ENCODE measurements at regions not wholly inside any gene's neighbourhood (a gene's known extent, or its start where the extent isn't known, plus 50 kb on each side); places are given as distances from the start of the nearest gene placed in this dataset.

DNA sequence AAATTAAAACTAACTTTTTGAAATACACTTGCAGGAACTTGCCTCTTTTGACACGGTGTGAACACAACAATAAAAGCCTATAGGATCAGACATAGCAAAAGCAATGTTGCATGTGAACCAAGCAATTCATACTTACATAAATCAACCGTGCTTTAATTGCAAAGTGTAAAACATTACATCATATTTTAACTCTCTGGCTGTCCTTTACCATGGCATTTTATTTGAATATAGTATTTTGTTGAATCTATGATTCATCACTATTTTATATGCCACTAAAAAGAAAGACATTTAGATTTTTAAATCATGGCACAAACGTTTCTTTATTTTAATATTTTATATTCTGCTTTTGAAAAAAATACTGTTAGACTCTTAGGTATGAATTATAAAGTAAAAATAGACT is 757.0 kb upstream of the KCND2 start:
- no peak overlapping the region for H3K27ac ChIP-seq (ENCODE audit: low read depth, low read length)
- no peaks in the 10 kb centered on the region for H3K36me3 ChIP-seq (ENCODE audit: control insufficient read depth, low read length)
- no peak for TF ChIP-seq CTCF (IDR thresholded peaks at IDR 0.05; ENCODE audit: low read depth, low read length, poor library complexity, severe bottlenecking)
- no peak for TF ChIP-seq EZH2phosphoT487 (IDR thresholded peaks at IDR 0.05; ENCODE audit: borderline replicate concordance, low read length)

GRCh38 chr7:119522263-119522662 is 750.7 kb upstream of the KCND2 start:
- Histone ChIP-seq H3K27ac (ENCODE audit: low read depth, low read length) (no peak overlapping the region), H3K36me3 (ENCODE audit: control insufficient read depth, low read length) (no peaks in the 10 kb centered on the region), H3K27me3 (ENCODE audit: control insufficient read depth, low read length) (no peaks in the 10 kb centered on the region), H4K20me1 (ENCODE audit: control insufficient read depth, insufficient read depth, low read depth, low read length) (no peaks in the 10 kb centered on the region), H3K4me2 (ENCODE audit: low read length) (no peak overlapping the region), H3K9me2 (replicated peaks; ENCODE audit: control insufficient read depth, low read length) (no peaks in the 10 kb centered on the region; the same call in 1 of the 2 replicates), H3K4me1 (ENCODE audit: control insufficient read depth, low read length) (no peaks in the 10 kb centered on the region), H3F3A (ENCODE audit: control insufficient read depth, insufficient read depth) (no peaks in the 10 kb centered on the region), H3K9me3 (ENCODE audit: control insufficient read depth, insufficient read depth, low read length) (peaks cover 3% of the 10 kb centered on the region; the same call in 1 of the 2 replicates), H3K79me2 (ENCODE audit: control insufficient read depth, low read length) (no peaks in the 10 kb centered on the region), H3K4me3 (ENCODE audit: low read length) (no peak overlapping the region)
- TF ChIP-seq CTCF (IDR thresholded peaks at IDR 0.05; ENCODE audit: low read depth, low read length, poor library complexity, severe bottlenecking), result no peak

More for the DNA sequence above, 757.0 kb upstream of the KCND2 start:
- Histone ChIP-seq H3K4me3 (ENCODE audit: low read length) (no peak overlapping the region), H3F3A (ENCODE audit: control insufficient read depth, insufficient read depth) (no peaks in the 10 kb centered on the region), H3K4me2 (ENCODE audit: low read length) (no peak overlapping the region), H3K79me2 (ENCODE audit: control insufficient read depth, low read length) (no peaks in the 10 kb centered on the region), H3K27me3 (ENCODE audit: control insufficient read depth, low read length) (no peaks in the 10 kb centered on the region), H3K4me1 (ENCODE audit: control insufficient read depth, low read length) (no peaks in the 10 kb centered on the region), H3K9me3 (ENCODE audit: control insufficient read depth, insufficient read depth, low read length) (no peaks in the 10 kb centered on the region), H4K20me1 (ENCODE audit: control insufficient read depth, insufficient read depth, low read depth, low read length) (no peaks in the 10 kb centered on the region), H3K9me2 (replicated peaks; ENCODE audit: control insufficient read depth, low read length) (no peaks in the 10 kb centered on the region)

DNA sequence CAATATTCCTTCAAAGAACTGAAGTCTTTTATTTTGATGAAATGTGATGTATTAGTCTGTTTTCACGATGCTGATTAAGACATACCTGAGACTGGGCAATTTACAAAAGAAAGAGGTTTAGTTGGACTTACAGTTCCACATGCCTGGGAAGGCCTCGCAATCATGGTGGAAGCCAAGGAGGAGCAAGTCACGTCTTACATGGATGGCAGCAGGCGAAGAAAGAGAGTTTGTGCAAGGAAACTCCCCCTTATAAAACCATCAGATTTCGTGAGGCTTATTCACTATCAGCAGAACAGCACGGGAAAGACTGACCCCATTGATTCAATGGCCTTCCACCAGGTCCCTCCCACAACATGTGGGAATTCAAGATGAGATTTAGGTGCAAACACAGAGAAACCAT is 750.3 kb upstream of the KCND2 start:
- Histone ChIP-seq H3K4me3 (ENCODE audit: low read length) (no peak overlapping the region), H3K27ac (ENCODE audit: low read depth, low read length) (no peak overlapping the region), H3K27me3 (ENCODE audit: control insufficient read depth, low read length) (no peaks in the 10 kb centered on the region), H3K4me1 (ENCODE audit: control insufficient read depth, low read length) (no peaks in the 10 kb centered on the region), H3K9me3 (ENCODE audit: control insufficient read depth, insufficient read depth, low read length) (peaks cover 3% of the 10 kb centered on the region; the same call in 1 of the 2 replicates), H4K20me1 (ENCODE audit: control insufficient read depth, insufficient read depth, low read depth, low read length) (no peaks in the 10 kb centered on the region), H3K9me2 (replicated peaks; ENCODE audit: control insufficient read depth, low read length) (no peaks in the 10 kb centered on the region; the same call in 1 of the 2 replicates), H3F3A (ENCODE audit: control insufficient read depth, insufficient read depth) (no peaks in the 10 kb centered on the region), H3K4me2 (ENCODE audit: low read length) (no peak overlapping the region), H3K79me2 (ENCODE audit: control insufficient read depth, low read length) (no peaks in the 10 kb centered on the region), H3K36me3 (ENCODE audit: control insufficient read depth, low read length) (no peaks in the 10 kb centered on the region)
- no peak for TF ChIP-seq EZH2phosphoT487 (IDR thresholded peaks at IDR 0.05; ENCODE audit: borderline replicate concordance, low read length)
- no peak for TF ChIP-seq CTCF (IDR thresholded peaks at IDR 0.05; ENCODE audit: low read depth, low read length, poor library complexity, severe bottlenecking)

- no peaks in the 10 kb centered on the region for H3K4me1 ChIP-seq (ENCODE audit: control insufficient read depth, low read length)
- no peaks in the 10 kb centered on the region for H3K79me2 ChIP-seq (ENCODE audit: control insufficient read depth, low read length)
- TF ChIP-seq EZH2phosphoT487 (IDR thresholded peaks at IDR 0.05; ENCODE audit: borderline replicate concordance, low read length) (no peak), CTCF (IDR thresholded peaks at IDR 0.05; ENCODE audit: low read depth, low read length, poor library complexity, severe bottlenecking) (no peak)
- no peaks in the 10 kb centered on the region for H4K20me1 ChIP-seq (ENCODE audit: control insufficient read depth, insufficient read depth, low read depth, low read length)
- H3K27me3 ChIP-seq (ENCODE audit: control insufficient read depth, low read length), result no peaks in the 10 kb centered on the region
- H3K36me3 ChIP-seq (ENCODE audit: control insufficient read depth, low read length), result no peaks in the 10 kb centered on the region
- H3K9me3 ChIP-seq (ENCODE audit: control insufficient read depth, insufficient read depth, low read length), result no peaks in the 10 kb centered on the region
- H3F3A ChIP-seq (ENCODE audit: control insufficient read depth, insufficient read depth), result no peaks in the 10 kb centered on the region
- no peak overlapping the region for H3K4me3 ChIP-seq (ENCODE audit: low read length)
- H3K27ac ChIP-seq (ENCODE audit: low read depth, low read length), result no peak overlapping the region
- H3K9me2 ChIP-seq (replicated peaks; ENCODE audit: control insufficient read depth, low read length), result no peaks in the 10 kb centered on the region
- H3K4me2 ChIP-seq (ENCODE audit: low read length), result no peak overlapping the region
These were observed 727.9 kb upstream of the KCND2 start for GRCh38 chr7:119545118-119545517.

Measured in DOHH2 (cell line).